Fibroblast of villous mesenchyme (primary cell): ENCODE measurements at regions not wholly inside any gene's neighbourhood (a gene's known extent, or its start where the extent isn't known, plus 50 kb on each side); places are given as distances from the start of the nearest gene placed in this dataset.

Source experiments
- DNase-seq: peaks from one replicate; pipeline ENCODE4 v3.0.0-alpha.2; 2010; ENCODE audit warnings: low read depth
- H3K4me3 ChIP-seq: 2 replicates; pipeline ENCODE4 v1.5.1; 2011; ENCODE audit warnings: low read depth, mild to moderate bottlenecking, low read length
- TF ChIP-seq, protein P1 (sequence below): IDR thresholded peaks from 2 replicates; pipeline ENCODE4 v1.5.1; 2012; ENCODE audit warnings: low read depth, mild to moderate bottlenecking, low read length; ENCODE audit not compliant: insufficient read depth

GRCh38 chr17:77721846-77722160, 236.7 kb upstream of the TNRC6C start:
- TF ChIP-seq, protein P1, sequence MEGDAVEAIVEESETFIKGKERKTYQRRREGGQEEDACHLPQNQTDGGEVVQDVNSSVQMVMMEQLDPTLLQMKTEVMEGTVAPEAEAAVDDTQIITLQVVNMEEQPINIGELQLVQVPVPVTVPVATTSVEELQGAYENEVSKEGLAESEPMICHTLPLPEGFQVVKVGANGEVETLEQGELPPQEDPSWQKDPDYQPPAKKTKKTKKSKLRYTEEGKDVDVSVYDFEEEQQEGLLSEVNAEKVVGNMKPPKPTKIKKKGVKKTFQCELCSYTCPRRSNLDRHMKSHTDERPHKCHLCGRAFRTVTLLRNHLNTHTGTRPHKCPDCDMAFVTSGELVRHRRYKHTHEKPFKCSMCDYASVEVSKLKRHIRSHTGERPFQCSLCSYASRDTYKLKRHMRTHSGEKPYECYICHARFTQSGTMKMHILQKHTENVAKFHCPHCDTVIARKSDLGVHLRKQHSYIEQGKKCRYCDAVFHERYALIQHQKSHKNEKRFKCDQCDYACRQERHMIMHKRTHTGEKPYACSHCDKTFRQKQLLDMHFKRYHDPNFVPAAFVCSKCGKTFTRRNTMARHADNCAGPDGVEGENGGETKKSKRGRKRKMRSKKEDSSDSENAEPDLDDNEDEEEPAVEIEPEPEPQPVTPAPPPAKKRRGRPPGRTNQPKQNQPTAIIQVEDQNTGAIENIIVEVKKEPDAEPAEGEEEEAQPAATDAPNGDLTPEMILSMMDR: no peak
- no peak overlapping the region for H3K4me3 ChIP-seq
- DNase-seq: no peak

- TF ChIP-seq, protein P1: no peak
- H3K4me3 ChIP-seq: no peak overlapping the region
- no peak for DNase-seq
Measured at GRCh38 chr17:77722366-77722765, 236.1 kb upstream of the TNRC6C start.

DNA sequence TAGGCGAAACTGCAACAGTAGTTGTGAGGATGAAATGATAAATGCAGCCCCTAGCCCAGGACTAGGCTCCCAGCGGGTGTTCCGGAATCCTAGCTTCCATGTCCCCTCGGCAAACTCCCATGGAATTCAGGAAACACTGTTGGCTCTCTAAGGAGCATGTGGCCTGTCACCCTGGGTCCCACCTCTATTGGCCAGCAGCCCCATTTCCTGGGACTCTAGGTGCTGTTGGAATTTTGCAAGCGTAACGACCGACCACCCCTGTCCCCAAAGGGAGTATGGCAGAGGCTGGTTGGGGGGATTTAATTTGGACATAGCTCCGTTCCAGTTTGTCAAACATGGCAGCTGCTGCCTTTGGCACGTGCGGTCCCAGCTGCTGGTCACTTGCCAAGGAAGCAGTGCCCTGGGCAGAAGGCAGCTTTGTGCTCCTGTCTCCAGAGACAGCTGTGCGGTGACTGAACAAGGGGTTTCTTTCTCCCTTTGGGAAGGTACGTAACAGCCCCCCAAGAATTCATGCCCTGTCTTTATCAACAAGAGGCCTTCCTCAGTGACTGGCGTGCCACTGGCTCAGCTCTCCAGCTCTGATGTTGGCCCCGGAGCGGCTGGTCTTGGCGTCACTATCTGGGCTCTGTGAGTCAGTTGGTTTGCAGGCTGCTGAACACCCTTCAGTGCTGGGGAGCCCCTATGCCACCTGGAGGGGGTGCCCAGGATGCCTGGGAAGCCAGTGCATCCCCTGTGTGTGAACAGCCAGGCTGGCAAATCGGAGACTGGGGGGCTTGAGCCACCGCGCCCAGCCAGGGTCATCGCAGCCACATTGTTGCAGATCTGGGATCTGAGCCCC, 235.2 kb upstream of the TNRC6C start:
- no peak overlapping the region for H3K4me3 ChIP-seq
- DNase-seq: no peak
- TF ChIP-seq, protein P1: no peak

DNA sequence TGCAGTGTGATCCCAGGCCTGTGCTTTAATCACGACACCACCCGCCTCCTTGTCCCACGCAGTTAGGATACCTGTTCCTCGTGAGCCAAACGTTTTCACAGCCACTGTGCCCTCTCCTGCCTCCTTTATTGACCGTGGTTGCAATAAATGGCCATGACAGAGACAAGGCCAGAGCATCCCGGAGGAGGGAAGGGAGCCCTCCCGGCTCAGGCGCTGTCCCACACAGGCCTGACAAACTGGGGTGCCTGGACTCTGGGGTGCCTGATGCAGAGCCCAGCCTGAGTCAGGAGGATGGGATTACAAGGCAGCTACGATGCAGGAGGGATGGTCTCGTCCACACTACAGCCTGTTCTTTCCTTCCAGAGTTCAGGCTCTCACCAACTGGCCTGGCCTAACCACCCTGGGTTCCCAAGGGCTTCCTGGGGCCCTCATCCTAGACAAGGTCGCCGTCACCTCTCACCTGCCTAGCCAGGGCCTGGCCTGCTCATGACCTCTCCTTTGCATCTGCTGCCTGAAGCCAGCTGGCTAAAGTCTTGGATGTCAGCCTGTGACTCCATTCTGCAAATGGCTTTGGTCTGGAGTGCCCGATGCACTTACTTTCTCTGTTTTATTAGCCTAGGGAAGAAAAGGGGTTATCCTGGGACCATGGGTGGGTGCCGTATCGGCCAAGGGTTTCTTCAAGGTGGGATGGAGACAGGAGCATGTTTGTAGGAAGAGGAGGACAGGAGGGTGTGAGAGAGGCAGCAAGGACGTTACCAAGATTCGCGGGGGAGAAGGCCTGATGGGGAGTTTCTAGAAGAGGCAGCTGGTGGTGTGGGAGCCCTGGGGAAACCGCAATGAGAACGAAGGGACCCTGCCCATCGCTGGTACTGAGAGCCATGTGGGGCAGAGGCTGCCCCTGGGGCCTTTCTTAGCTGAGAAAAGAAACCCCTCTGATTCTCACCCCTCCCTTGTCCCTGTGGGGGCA, 234.3 kb upstream of the TNRC6C start:
- H3K4me3 ChIP-seq: no peak overlapping the region
- TF ChIP-seq, protein P1: no peak
- DNase-seq: no peak

- DNase-seq: no peak
- no peak overlapping the region for H3K4me3 ChIP-seq
- TF ChIP-seq, protein P1: no peak
Measured at GRCh38 chr17:77724876-77725615, 233.5 kb upstream of the TNRC6C start.

GRCh38 chr17:77725846-77726245, 232.7 kb upstream of the TNRC6C start:
- DNase-seq: no peak
- no peak overlapping the region for H3K4me3 ChIP-seq
- TF ChIP-seq, protein P1: no peak
